Liver (tissue), 8 donors: ENCODE measurements at regions not wholly inside any gene's neighbourhood (a gene's known extent, or its start where the extent isn't known, plus 50 kb on each side); places are given as distances from the start of the nearest gene placed in this dataset.

Experiments used
- DNase-seq: peaks from one replicate; pipeline ENCODE4 v3.0.0-alpha.2; 2017; ENCODE audit warnings: low spot score
- H3K27ac ChIP-seq, 2 donors: one replicate each; pipeline ENCODE4 v1.7.0; 2013; ENCODE audit warnings: inconsistent platforms in 2 of 2, low read length in 2 of 2, control low read depth in 1 of 2, low read depth in 1 of 2, mild to moderate bottlenecking in 1 of 2
- H3K27me3 ChIP-seq, 4 donors: one replicate each; pipeline versions ENCODE4 v1.6.1 to v1.7.0; 2013; ENCODE audit warnings: low read length in 3 of 4, inconsistent platforms in 1 of 4, mild to moderate bottlenecking in 1 of 4, moderate library complexity in 1 of 4; ENCODE audit not compliant: control insufficient read depth in 4 of 4, insufficient read depth in 4 of 4
- H3K36me3 ChIP-seq, 4 donors: one replicate each; pipeline versions ENCODE4 v1.6.1 to v1.7.0; 2013; ENCODE audit warnings: low read length in 3 of 4, mild to moderate bottlenecking in 3 of 4, low read depth in 1 of 4, moderate library complexity in 1 of 4; ENCODE audit not compliant: control insufficient read depth in 4 of 4, insufficient read depth in 3 of 4
- H3K4me1 ChIP-seq, 4 donors: one replicate each; pipeline versions ENCODE4 v1.6.1 to v1.7.0; 2013; ENCODE audit warnings: low read length in 3 of 4, mild to moderate bottlenecking in 3 of 4, moderate library complexity in 1 of 4; ENCODE audit not compliant: control insufficient read depth in 4 of 4, insufficient read depth in 4 of 4
- H3K4me3 ChIP-seq, 3 donors: one replicate each; pipeline versions ENCODE4 v1.6.1 to v1.7.0; 2013; ENCODE audit warnings: low read length in 3 of 3, control low read depth in 1 of 3, low read depth in 1 of 3, mild to moderate bottlenecking in 1 of 3
- H3K9ac ChIP-seq, 2 donors: one replicate each; pipeline ENCODE4 v1.7.0; 2013; ENCODE audit warnings: low read length in 2 of 2, mild to moderate bottlenecking in 2 of 2, moderate library complexity in 2 of 2, control low read depth in 1 of 2, low read depth in 1 of 2
- H3K9me3 ChIP-seq, 4 donors: one replicate each; pipeline versions ENCODE4 v1.6.1 to v1.7.0; 2013; ENCODE audit warnings: low read length in 3 of 4; ENCODE audit not compliant: control insufficient read depth in 4 of 4
- EGR1 ChIP-seq, 2 donors: IDR thresholded peaks; 2 replicates each; pipeline ENCODE4 v1.6.1; 2016 to 2018; ENCODE audit warnings: antibody characterized with exemption in 2 of 2, low read depth in 2 of 2
- FOXA1 ChIP-seq: IDR thresholded peaks from 2 replicates; pipeline ENCODE4 v1.6.1; 2016; ENCODE audit warnings: antibody characterized with exemption
- FOXA2 ChIP-seq: IDR thresholded peaks from 2 replicates; pipeline ENCODE4 v1.6.1; 2016; ENCODE audit warnings: antibody characterized with exemption
- GABPA ChIP-seq, 2 donors: IDR thresholded peaks in 1 of 2; conservative IDR thresholded peaks in 1 of 2; 2 replicates each; pipeline ENCODE4 v1.6.1; 2016; ENCODE audit warnings: antibody characterized with exemption in 2 of 2, mild to moderate bottlenecking in 1 of 2, moderate library complexity in 1 of 2
- HNF4A ChIP-seq, 2 donors: conservative IDR thresholded peaks; 2 replicates each; pipeline ENCODE4 v1.6.1; 2016; ENCODE audit warnings: antibody characterized with exemption in 2 of 2, mild to moderate bottlenecking in 2 of 2
- HNF4G ChIP-seq: IDR thresholded peaks from 2 replicates; pipeline ENCODE4 v1.6.1; 2016; ENCODE audit warnings: antibody characterized with exemption
- JUND ChIP-seq, 2 donors: IDR thresholded peaks; 2 replicates each; pipeline ENCODE4 v1.6.1; 2016; ENCODE audit warnings: antibody characterized with exemption in 2 of 2
- NR2F2 ChIP-seq: IDR thresholded peaks from 2 replicates; pipeline ENCODE4 v1.6.1; 2016; ENCODE audit warnings: antibody characterized with exemption
- RAD21 ChIP-seq, 2 donors: IDR thresholded peaks; 2 replicates each; pipeline ENCODE4 v1.6.1; 2016; ENCODE audit warnings: antibody characterized with exemption in 2 of 2, mild to moderate bottlenecking in 2 of 2
- RXRA ChIP-seq, 2 donors: IDR thresholded peaks; 2 replicates each; pipeline ENCODE4 v1.6.1; 2017 to 2018; ENCODE audit warnings: antibody characterized with exemption in 2 of 2, mild to moderate bottlenecking in 1 of 2
- SP1 ChIP-seq: IDR thresholded peaks from 2 replicates; pipeline ENCODE4 v1.6.1; 2018; ENCODE audit warnings: antibody characterized with exemption, mild to moderate bottlenecking
- TAF1 ChIP-seq: conservative IDR thresholded peaks from 2 replicates; pipeline ENCODE4 v1.6.1; 2016; ENCODE audit warnings: antibody characterized with exemption, mild to moderate bottlenecking
- YY1 ChIP-seq: IDR thresholded peaks from 2 replicates; pipeline ENCODE4 v1.6.1; 2016; ENCODE audit warnings: antibody characterized with exemption, mild to moderate bottlenecking
- WGBS: extraction: QIAGEN DNeasy Blood & Tissue Kit; methylation state at CpG from one replicate; pipeline ENCODE4 v1.1.7; 2013; 5-methylcytosine and 5-hydroxymethylcytosine counted together
- TF ChIP-seq, protein P1 (sequence below): IDR thresholded peaks from 2 replicates; pipeline ENCODE4 v1.6.1; 2016; ENCODE audit warnings: antibody characterized with exemption
- TF ChIP-seq, protein P2 (sequence below): IDR thresholded peaks from 2 replicates; pipeline ENCODE4 v1.6.1; 2016; ENCODE audit warnings: antibody characterized with exemption
- TF ChIP-seq, protein P3 (sequence below): fragments of 150-350 bp; IDR thresholded peaks from 2 replicates; pipeline ENCODE4 v1.5.1; 2017; ENCODE audit warnings: improper control_type of control experiment, low read depth, low read length; ENCODE audit not compliant: missing input control
- TF ChIP-seq, protein P4 (sequence below): IDR thresholded peaks from 2 replicates; pipeline ENCODE4 v1.6.1; 2016; ENCODE audit warnings: antibody characterized with exemption
- TF ChIP-seq, protein P5 (sequence below): IDR thresholded peaks from 2 replicates; pipeline ENCODE4 v1.6.1; 2016; ENCODE audit warnings: antibody characterized with exemption, mild to moderate bottlenecking
- donor health status: healthy.
- donor health status: healthy.
- donor health status: healthy.
- donor health status: healthy.
- donor health status: healthy.

DNA sequence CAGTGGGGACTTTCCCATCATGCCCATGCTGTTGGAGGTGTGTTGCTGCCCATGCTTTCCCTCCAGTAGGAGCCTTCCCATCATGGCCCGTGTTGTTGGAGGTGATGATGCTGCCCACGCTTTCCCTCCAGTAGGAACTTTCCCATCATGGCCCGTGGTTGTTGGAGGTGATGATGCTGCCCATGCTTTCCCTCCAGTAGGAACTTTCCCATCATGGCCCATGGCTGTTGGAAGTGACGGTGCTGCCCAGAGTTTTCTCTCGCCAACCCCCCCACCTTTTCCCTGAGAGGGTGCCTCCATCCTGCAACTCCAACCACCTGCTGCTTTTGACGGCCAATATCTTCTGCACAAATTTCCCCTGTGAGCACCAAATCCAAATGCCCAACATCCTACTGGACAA is 205.7 kb downstream of the TOMM20 start:
- Histone ChIP-seq H3K27ac (no peak overlapping the region), H3K27me3 (no peaks in the 10 kb centered on the region), H3K9ac (no peak overlapping the region), H3K9me3 (no peaks in the 10 kb centered on the region), H3K36me3 (no peaks in the 10 kb centered on the region), H3K4me3 (no peak overlapping the region), H3K4me1 (peaks cover 10 to 25% (median 15%) of the 10 kb centered on the region in 4 donors)
- TF ChIP-seq SP1, result no peak
- TF ChIP-seq GABPA (IDR thresholded peaks at IDR 0.05 in 1 of 2, conservative IDR thresholded peaks at IDR 0.05 in 1 of 2), result no peak
- TF ChIP-seq, protein P1, sequence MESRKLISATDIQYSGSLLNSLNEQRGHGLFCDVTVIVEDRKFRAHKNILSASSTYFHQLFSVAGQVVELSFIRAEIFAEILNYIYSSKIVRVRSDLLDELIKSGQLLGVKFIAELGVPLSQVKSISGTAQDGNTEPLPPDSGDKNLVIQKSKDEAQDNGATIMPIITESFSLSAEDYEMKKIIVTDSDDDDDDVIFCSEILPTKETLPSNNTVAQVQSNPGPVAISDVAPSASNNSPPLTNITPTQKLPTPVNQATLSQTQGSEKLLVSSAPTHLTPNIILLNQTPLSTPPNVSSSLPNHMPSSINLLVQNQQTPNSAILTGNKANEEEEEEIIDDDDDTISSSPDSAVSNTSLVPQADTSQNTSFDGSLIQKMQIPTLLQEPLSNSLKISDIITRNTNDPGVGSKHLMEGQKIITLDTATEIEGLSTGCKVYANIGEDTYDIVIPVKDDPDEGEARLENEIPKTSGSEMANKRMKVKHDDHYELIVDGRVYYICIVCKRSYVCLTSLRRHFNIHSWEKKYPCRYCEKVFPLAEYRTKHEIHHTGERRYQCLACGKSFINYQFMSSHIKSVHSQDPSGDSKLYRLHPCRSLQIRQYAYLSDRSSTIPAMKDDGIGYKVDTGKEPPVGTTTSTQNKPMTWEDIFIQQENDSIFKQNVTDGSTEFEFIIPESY, result no peak
- no peak for TF ChIP-seq HNF4G
- TF ChIP-seq JUND (IDR thresholded peaks at IDR 0.05), result no peak
- TF ChIP-seq, protein P2, sequence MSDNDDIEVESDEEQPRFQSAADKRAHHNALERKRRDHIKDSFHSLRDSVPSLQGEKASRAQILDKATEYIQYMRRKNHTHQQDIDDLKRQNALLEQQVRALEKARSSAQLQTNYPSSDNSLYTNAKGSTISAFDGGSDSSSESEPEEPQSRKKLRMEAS, result no peak
- no peak for TF ChIP-seq EGR1 (IDR thresholded peaks at IDR 0.05; ENCODE audit: low read depth in 2 of 2)
- TF ChIP-seq, protein P3, sequence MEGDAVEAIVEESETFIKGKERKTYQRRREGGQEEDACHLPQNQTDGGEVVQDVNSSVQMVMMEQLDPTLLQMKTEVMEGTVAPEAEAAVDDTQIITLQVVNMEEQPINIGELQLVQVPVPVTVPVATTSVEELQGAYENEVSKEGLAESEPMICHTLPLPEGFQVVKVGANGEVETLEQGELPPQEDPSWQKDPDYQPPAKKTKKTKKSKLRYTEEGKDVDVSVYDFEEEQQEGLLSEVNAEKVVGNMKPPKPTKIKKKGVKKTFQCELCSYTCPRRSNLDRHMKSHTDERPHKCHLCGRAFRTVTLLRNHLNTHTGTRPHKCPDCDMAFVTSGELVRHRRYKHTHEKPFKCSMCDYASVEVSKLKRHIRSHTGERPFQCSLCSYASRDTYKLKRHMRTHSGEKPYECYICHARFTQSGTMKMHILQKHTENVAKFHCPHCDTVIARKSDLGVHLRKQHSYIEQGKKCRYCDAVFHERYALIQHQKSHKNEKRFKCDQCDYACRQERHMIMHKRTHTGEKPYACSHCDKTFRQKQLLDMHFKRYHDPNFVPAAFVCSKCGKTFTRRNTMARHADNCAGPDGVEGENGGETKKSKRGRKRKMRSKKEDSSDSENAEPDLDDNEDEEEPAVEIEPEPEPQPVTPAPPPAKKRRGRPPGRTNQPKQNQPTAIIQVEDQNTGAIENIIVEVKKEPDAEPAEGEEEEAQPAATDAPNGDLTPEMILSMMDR, result no peak
- no peak for TF ChIP-seq RAD21 (IDR thresholded peaks at IDR 0.05)
- no peak for TF ChIP-seq RXRA (IDR thresholded peaks at IDR 0.05)
- no peak for TF ChIP-seq HNF4A (conservative IDR thresholded peaks at IDR 0.05)
- TF ChIP-seq, protein P4, sequence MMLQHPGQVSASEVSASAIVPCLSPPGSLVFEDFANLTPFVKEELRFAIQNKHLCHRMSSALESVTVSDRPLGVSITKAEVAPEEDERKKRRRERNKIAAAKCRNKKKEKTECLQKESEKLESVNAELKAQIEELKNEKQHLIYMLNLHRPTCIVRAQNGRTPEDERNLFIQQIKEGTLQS, result no peak
- no peak for TF ChIP-seq YY1
- TF ChIP-seq TAF1, result no peak
- no peak for TF ChIP-seq FOXA1
- TF ChIP-seq FOXA2, result no peak
- no peak for TF ChIP-seq NR2F2
- 98% methylated on average over 6 of the region's 6 CpGs for WGBS
- DNase-seq, result no peak

DNA sequence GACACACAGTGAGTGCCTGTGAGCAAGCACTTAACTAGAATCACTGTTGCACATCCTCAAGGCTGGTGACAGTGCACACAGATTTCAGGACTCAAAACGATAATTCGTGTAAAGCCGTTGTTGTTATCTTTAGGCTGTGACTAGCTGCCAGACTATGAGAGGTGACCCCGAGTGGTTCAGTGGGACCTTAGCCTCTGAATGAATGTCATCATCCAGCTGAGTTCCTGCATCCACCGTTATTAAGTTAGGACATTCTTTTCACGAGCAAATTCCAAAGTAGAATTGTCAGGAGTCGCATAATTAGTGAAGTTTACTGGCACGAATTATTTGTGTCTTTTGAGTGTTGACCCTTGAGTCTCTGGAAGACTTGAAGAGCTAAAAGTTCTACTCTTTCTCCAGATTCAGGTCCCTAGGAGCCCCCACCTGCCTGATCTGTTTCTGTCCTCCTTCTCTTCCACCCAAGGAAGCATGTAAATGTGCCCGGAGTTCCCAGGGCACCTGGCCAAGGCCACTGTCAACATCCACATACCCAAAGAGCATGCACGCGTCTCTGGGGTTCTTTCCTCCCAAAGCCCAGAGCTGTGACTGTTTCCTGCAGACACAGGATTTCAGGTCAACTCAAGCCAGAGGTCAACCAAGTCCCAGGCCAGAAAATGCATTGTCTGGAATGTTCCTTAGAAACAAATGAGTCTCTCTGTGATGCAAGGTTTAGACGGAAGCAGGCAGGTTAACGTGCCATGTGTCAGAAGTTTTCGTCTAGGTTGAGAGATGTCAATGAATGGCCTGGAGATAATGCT is 207.2 kb downstream of the TOMM20 start:
- no peaks in the 10 kb centered on the region for H3K9me3 ChIP-seq
- no peak overlapping the region for H3K9ac ChIP-seq
- H3K4me3 ChIP-seq, result no peak overlapping the region
- no peak for DNase-seq
- H3K27me3 ChIP-seq, result no peaks in the 10 kb centered on the region
- peaks cover 15 to 29% (median 23%) of the 10 kb centered on the region in 4 donors for H3K4me1 ChIP-seq
- H3K27ac ChIP-seq, result peak overlapping the region; percentile 21 to 22
- 52% methylated on average over 14 of the region's 14 CpGs for WGBS
- H3K36me3 ChIP-seq, result no peaks in the 10 kb centered on the region
- TF ChIP-seq, protein P5, sequence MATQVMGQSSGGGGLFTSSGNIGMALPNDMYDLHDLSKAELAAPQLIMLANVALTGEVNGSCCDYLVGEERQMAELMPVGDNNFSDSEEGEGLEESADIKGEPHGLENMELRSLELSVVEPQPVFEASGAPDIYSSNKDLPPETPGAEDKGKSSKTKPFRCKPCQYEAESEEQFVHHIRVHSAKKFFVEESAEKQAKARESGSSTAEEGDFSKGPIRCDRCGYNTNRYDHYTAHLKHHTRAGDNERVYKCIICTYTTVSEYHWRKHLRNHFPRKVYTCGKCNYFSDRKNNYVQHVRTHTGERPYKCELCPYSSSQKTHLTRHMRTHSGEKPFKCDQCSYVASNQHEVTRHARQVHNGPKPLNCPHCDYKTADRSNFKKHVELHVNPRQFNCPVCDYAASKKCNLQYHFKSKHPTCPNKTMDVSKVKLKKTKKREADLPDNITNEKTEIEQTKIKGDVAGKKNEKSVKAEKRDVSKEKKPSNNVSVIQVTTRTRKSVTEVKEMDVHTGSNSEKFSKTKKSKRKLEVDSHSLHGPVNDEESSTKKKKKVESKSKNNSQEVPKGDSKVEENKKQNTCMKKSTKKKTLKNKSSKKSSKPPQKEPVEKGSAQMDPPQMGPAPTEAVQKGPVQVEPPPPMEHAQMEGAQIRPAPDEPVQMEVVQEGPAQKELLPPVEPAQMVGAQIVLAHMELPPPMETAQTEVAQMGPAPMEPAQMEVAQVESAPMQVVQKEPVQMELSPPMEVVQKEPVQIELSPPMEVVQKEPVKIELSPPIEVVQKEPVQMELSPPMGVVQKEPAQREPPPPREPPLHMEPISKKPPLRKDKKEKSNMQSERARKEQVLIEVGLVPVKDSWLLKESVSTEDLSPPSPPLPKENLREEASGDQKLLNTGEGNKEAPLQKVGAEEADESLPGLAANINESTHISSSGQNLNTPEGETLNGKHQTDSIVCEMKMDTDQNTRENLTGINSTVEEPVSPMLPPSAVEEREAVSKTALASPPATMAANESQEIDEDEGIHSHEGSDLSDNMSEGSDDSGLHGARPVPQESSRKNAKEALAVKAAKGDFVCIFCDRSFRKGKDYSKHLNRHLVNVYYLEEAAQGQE, result peak; percentile 21
- TF ChIP-seq, protein P3, result no peak
- peak; percentile 20 to 42 for TF ChIP-seq JUND (IDR thresholded peaks at IDR 0.05)
- peak in 1 of 2 donors; percentile 14 for TF ChIP-seq EGR1 (IDR thresholded peaks at IDR 0.05; ENCODE audit: low read depth in 2 of 2)
- no peak for TF ChIP-seq TAF1
- TF ChIP-seq, protein P1, result no peak
- peak; percentile 58 to 79 for TF ChIP-seq RXRA (IDR thresholded peaks at IDR 0.05)
- TF ChIP-seq NR2F2, result peak; percentile 99
- TF ChIP-seq FOXA2, result peak; percentile 59
- peak in 1 of 2 donors; percentile 59 for TF ChIP-seq RAD21 (IDR thresholded peaks at IDR 0.05)
- TF ChIP-seq GABPA (IDR thresholded peaks at IDR 0.05 in 1 of 2, conservative IDR thresholded peaks at IDR 0.05 in 1 of 2), result peak; percentile 22 to 27
- peak; percentile 73 for TF ChIP-seq SP1
